GM21786 (cell line): ENCODE measurements at regions not wholly inside any gene's neighbourhood (a gene's known extent, or its start where the extent isn't known, plus 50 kb on each side); places are given as distances from the start of the nearest gene placed in this dataset.

ENCODE experiments used
- ATAC-seq: cut with Tn5 transposase; IDR thresholded peaks from one replicate; pipeline ENCODE4 v1.9.1; 2021; ENCODE audit not compliant: unreplicated experiment

DNA sequence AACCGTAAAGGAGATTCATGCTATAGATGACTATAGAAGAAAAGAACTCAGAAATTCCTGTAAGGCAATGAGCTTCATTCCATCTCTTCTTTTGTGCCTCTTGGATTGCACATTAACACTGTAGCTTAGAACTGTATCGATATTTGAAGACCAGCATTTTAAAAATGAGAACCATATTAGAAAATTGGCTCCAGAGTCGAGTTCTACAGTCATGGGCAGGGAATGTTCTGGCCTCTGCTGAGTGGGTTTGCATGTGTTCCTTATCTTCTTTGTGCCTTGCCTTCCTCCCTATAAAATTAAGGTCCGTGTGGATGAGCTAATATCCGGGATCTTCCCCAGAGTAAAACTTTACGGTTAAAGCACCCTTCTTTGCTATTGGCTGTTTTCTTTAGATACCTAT, 77.4 kb upstream of the PLCL2 start:
- no peak for ATAC-seq

GRCh38 chr3:16808393-16809107, 76.2 kb upstream of the PLCL2 start:
- ATAC-seq = no peak

GRCh38 chr3:16809482-16809881, 75.3 kb upstream of the PLCL2 start:
- no peak for ATAC-seq

GRCh38 chr3:16809993-16810392, 74.8 kb upstream of the PLCL2 start:
- ATAC-seq = no peak

GRCh38 chr3:16810593-16811367, 74.0 kb upstream of the PLCL2 start:
- no peak for ATAC-seq

- no peak for ATAC-seq
Observed at GRCh38 chr3:16811950-16812349, 72.8 kb upstream of the PLCL2 start.

GRCh38 chr3:16813336-16813735, 71.4 kb upstream of the PLCL2 start:
- no peak for ATAC-seq

- peak; percentile 79 for ATAC-seq
Observed at GRCh38 chr3:16816048-16816780, 68.5 kb upstream of the PLCL2 start.

DNA sequence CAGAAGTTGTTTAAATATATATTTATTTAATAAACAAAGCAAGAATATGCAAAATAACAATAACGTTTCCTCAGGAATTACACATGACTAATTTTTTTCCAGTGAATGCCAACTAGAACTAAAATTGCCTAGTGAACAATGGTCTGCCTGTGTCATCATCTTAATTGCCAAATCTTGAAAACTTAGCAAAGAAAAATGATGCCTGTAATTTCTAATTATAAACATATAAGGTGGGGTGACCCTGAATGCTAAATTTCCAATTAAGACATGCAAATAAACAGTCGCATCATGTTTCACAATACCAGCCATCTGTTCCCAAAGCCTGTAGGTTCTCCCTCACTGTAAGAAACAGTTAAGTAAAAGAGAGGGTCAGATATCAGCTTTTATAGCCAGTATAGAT, 67.6 kb upstream of the PLCL2 start:
- ATAC-seq = no peak

DNA sequence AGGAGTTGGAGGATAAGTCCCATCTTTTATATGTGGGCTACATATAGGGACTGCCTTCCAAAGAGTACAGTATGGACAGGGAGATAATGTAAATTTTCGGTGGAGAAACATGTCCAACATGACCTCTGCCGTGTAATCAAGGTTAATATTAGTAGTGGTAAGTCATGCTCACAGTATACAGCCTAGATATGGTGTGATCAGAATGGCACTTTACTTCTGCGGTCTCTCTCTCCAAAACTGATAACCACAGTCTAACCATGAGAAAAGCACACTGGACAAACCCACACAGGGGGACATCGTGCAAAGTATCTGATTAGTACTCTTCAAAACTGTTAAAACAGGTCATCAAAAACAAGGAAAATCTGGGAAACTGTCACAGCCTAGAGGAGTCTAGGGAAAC, 66.6 kb upstream of the PLCL2 start:
- no peak for ATAC-seq

- ATAC-seq = no peak
Observed at GRCh38 chr3:16818945-16819344, 65.8 kb upstream of the PLCL2 start.

DNA sequence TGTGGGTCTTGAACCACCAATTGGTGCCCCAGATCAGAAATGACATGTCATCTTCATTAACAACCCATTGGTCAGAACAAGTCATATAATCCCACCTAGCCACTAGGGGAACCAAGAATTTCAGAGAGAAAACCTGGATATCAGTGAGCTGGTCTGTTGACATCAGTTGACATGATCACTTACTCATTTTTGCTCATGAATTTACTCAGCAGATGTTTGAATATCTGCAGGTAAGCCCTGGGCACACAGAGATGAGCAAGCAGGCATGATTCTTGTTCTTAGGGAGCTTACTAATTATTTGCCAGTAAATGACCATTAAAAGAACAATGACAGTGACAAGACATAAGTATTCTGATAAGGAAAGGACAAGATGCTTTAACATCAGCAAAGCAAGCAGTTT, 64.3 kb upstream of the PLCL2 start:
- no peak for ATAC-seq

DNA sequence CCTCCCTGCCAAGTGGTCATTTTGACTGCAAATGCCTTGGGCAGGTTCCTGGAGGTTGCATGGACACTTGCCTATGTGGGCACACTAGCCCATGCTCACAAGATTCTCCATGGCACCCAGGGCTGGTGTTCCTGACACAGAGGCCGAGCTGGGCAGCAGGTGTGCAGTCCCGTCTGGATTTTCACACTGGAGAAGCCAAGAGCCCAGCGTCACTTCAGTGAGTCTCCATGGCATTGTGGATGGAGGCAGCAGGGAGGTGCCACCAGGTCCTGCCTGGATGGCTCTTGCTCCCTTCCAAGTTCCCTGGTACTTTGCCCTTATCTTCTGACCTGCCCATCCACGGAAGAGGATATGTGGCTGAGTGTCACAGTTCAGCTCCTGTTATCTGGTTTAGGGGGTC, 63.7 kb upstream of the PLCL2 start:
- ATAC-seq = no peak

- ATAC-seq = peak; percentile 85
Observed at GRCh38 chr3:16824081-16824696, 60.6 kb upstream of the PLCL2 start.

GRCh38 chr3:16825617-16826204, 59.0 kb upstream of the PLCL2 start:
- ATAC-seq = no peak

GRCh38 chr3:16828815-16829214, 55.9 kb upstream of the PLCL2 start:
- no peak for ATAC-seq

- no peak for ATAC-seq
Observed at GRCh38 chr3:16831846-16832245, 52.9 kb upstream of the PLCL2 start.

- ATAC-seq = no peak
Observed at GRCh38 chr3:16834214-16834613, 50.5 kb upstream of the PLCL2 start.

- no peak for ATAC-seq
Observed at GRCh38 chr3:16834753-16835152, 50.0 kb upstream of the PLCL2 start.
